Psoas muscle (tissue), 7 donors: ENCODE measurements at regions not wholly inside any gene's neighbourhood (a gene's known extent, or its start where the extent isn't known, plus 50 kb on each side); places are given as distances from the start of the nearest gene placed in this dataset.

Experiments used
- ATAC-seq, 4 donors: fragments of 200-7000 bp; cut with Tn5 transposase; one replicate each; pipeline ENCODE4 v1.9.1; 2020; ENCODE audit warnings: moderate library complexity in 3 of 4, mild to moderate bottlenecking in 2 of 4
- DNase-seq, 2 donors: peaks; one replicate each; pipeline ENCODE4 v3.0.0-alpha.2; 2020
- H3K27ac ChIP-seq: fragments of 200-600 bp; one replicate; pipeline ENCODE4 v1.8.0; 2022
- H3K27me3 ChIP-seq, 3 donors: fragments of 200-600 bp in 1 of 3; one replicate each; pipeline versions ENCODE4 v1.6.1 to v1.8.0; 2013 to 2022; ENCODE audit warnings: low read length in 2 of 3, mild to moderate bottlenecking in 2 of 3, moderate library complexity in 1 of 3; ENCODE audit not compliant: insufficient read depth in 3 of 3
- H3K36me3 ChIP-seq, 2 donors: fragments of 200-600 bp in 1 of 2; one replicate each; pipeline versions ENCODE4 v1.6.1 to v1.8.0; 2013 to 2022; ENCODE audit warnings: low read depth in 1 of 2, mild to moderate bottlenecking in 1 of 2, moderate library complexity in 1 of 2; ENCODE audit not compliant: insufficient read depth in 1 of 2
- H3K4me1 ChIP-seq: fragments of 200-600 bp; one replicate; pipeline ENCODE4 v1.8.0; 2022
- H3K4me3 ChIP-seq: fragments of 200-600 bp; one replicate; pipeline ENCODE4 v1.8.0; 2022; ENCODE audit warnings: mild to moderate bottlenecking
- H3K9me3 ChIP-seq: fragments of 200-600 bp; one replicate; pipeline ENCODE4 v1.8.0; 2022
- CTCF ChIP-seq: fragments of 200-600 bp; IDR thresholded peaks from one replicate; pipeline ENCODE4 v1.8.0; 2022; ENCODE audit warnings: antibody characterized with exemption
- WGBS, 3 donors: extraction: QIAGEN DNeasy Blood & Tissue Kit; methylation state at CpG; one replicate each; pipeline versions ENCODE4 v1.1.6 to v1.1.7; 2013; 5-methylcytosine and 5-hydroxymethylcytosine counted together
- intact Hi-C, 2 donors: fragments of 100-400 bp; cut with DNase I; formaldehyde crosslinking; loops; one replicate each; pipeline versions ENCODE4 v1.11.0 to v1.14.2; 2022
- donor health status: healthy with polysubstance abuse.
- donor health status: DM: no; HTN: no; CAD: no; lungs with moderate emphysema.
- donor health status: Bipolar disorder and iron deficiency.
- donor health status: healthy.
- donor health status: DM: yes; HTN: yes; CAD: no.
- donor health status: DM: no; HTN: no; CAD: no.
- donor health status: DM: yes; HTN: yes; CAD: no.

- TF ChIP-seq CTCF: no peak
- DNase-seq: no peak
- Histone ChIP-seq H3K36me3 (no peaks in the 10 kb centered on the region), H3K4me3 (no peak overlapping the region), H3K27me3 (peaks cover 0 to 2% (median 0%) of the 10 kb centered on the region in 3 donors), H3K27ac (no peak overlapping the region), H3K9me3 (no peaks in the 10 kb centered on the region), H3K4me1 (no peaks in the 10 kb centered on the region)
- 74 to 91% (median 75%) methylated on average over 4 of the region's 4 CpGs for WGBS, 3 donors
- intact Hi-C loops: loop anchor here in 1 of 2 donors (10.0 kb wide), 1 partner anchor 58 kb away; no protein-coding TSS in a partner anchor
- no peak for ATAC-seq
Observed at GRCh38 chrX:113982766-113983165, 601.1 kb upstream of the HTR2C start.

- H3K27me3 ChIP-seq: peaks cover 0 to 2% (median 0%) of the 10 kb centered on the region in 3 donors
- DNase-seq (no peak), ATAC-seq (no peak)
- 69 to 75% (median 71%) methylated on average over 2 of the region's 2 CpGs for WGBS, 3 donors
- H3K4me1 ChIP-seq: no peaks in the 10 kb centered on the region
- intact Hi-C loops: loop anchor here in 1 of 2 donors (10.0 kb wide), 1 partner anchor 56 kb away; no protein-coding TSS in a partner anchor
- H3K9me3 ChIP-seq: no peaks in the 10 kb centered on the region
- H3K4me3 ChIP-seq: no peak overlapping the region
- H3K36me3 ChIP-seq: no peaks in the 10 kb centered on the region
- H3K27ac ChIP-seq: no peak overlapping the region
- no peak for TF ChIP-seq CTCF
Observed at GRCh38 chrX:113980953-113981352, 602.9 kb upstream of the HTR2C start.

GRCh38 chrX:113977887-113978286, 606.0 kb upstream of the HTR2C start:
- TF ChIP-seq CTCF: no peak
- intact Hi-C loops: no loop called here
- H3K27me3 ChIP-seq: peaks cover 0 to 2% (median 0%) of the 10 kb centered on the region in 3 donors
- no peaks in the 10 kb centered on the region for H3K36me3 ChIP-seq
- H3K4me3 ChIP-seq: no peak overlapping the region
- DNase-seq: no peak
- ATAC-seq: no peak
- H3K4me1 ChIP-seq: no peaks in the 10 kb centered on the region
- no peak overlapping the region for H3K27ac ChIP-seq
- 61 to 67% (median 67%) methylated on average over 1 of the region's 1 CpG for WGBS, 3 donors
- no peaks in the 10 kb centered on the region for H3K9me3 ChIP-seq

- ATAC-seq (no peak), DNase-seq (no peak)
- Histone ChIP-seq H3K27me3 (peaks cover 0 to 2% (median 0%) of the 10 kb centered on the region in 3 donors), H3K4me1 (no peaks in the 10 kb centered on the region), H3K36me3 (no peaks in the 10 kb centered on the region), H3K27ac (no peak overlapping the region), H3K4me3 (no peak overlapping the region), H3K9me3 (no peaks in the 10 kb centered on the region)
- no peak for TF ChIP-seq CTCF
- intact Hi-C loops: no loop called here
- WGBS, 3 donors: 80 to 82% (median 82%) methylated on average over 2 of the region's 2 CpGs
Observed at GRCh38 chrX:113975441-113975840, 608.4 kb upstream of the HTR2C start.

GRCh38 chrX:113974881-113975280, 609.0 kb upstream of the HTR2C start:
- no peak overlapping the region for H3K4me3 ChIP-seq
- intact Hi-C loops: no loop called here
- no peaks in the 10 kb centered on the region for H3K36me3 ChIP-seq
- peaks cover 0 to 2% (median 0%) of the 10 kb centered on the region in 3 donors for H3K27me3 ChIP-seq
- no peaks in the 10 kb centered on the region for H3K9me3 ChIP-seq
- ATAC-seq (no peak), DNase-seq (no peak)
- no peaks in the 10 kb centered on the region for H3K4me1 ChIP-seq
- TF ChIP-seq CTCF: no peak
- no peak overlapping the region for H3K27ac ChIP-seq
